ENCODE measurements at regions not wholly inside any gene's neighbourhood (a gene's known extent, or its start where the extent isn't known, plus 50 kb on each side); places are given as distances from the start of the nearest gene placed in this dataset.

DNA sequence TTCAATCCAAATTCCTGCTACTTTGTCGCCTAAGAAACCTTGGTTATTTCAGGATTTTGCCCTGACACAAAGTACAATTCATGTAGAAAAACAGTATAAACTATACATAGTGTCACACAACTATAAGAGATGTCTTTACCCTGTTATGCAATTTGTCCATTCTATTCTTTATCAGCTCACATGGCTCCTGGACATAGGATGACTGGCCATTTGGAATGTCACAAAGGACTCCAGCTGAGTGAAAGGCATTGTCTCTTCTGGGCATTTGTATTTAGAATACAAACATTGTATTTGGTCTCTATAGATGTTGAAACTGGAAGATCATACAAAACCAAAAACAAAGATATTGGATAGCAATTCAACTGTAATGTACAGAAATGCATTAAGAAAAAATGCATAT lies 944.6 kb upstream of the LRRTM1 start:
- TF ChIP-seq, protein P1, sequence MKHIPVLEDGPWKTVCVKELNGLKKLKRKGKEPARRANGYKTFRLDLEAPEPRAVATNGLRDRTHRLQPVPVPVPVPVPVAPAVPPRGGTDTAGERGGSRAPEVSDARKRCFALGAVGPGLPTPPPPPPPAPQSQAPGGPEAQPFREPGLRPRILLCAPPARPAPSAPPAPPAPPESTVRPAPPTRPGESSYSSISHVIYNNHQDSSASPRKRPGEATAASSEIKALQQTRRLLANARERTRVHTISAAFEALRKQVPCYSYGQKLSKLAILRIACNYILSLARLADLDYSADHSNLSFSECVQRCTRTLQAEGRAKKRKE (CRISPR knock-in tag; IDR thresholded peaks at IDR 0.05; ENCODE audit: low read depth): no peak
- no peak for TF ChIP-seq CEBPB (IDR thresholded peaks at IDR 0.05)
- TF ChIP-seq JUN (IDR thresholded peaks at IDR 0.05): no peak
- TF ChIP-seq, protein P2, sequence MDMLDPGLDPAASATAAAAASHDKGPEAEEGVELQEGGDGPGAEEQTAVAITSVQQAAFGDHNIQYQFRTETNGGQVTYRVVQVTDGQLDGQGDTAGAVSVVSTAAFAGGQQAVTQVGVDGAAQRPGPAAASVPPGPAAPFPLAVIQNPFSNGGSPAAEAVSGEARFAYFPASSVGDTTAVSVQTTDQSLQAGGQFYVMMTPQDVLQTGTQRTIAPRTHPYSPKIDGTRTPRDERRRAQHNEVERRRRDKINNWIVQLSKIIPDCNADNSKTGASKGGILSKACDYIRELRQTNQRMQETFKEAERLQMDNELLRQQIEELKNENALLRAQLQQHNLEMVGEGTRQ (IDR thresholded peaks at IDR 0.05): no peak
- no peak for TF ChIP-seq CBX8 (IDR thresholded peaks at IDR 0.05)
- TF ChIP-seq, protein P3, sequence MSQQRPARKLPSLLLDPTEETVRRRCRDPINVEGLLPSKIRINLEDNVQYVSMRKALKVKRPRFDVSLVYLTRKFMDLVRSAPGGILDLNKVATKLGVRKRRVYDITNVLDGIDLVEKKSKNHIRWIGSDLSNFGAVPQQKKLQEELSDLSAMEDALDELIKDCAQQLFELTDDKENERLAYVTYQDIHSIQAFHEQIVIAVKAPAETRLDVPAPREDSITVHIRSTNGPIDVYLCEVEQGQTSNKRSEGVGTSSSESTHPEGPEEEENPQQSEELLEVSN (IDR thresholded peaks at IDR 0.05; ENCODE audit: borderline replicate concordance, low read depth): no peak
- TF ChIP-seq ZC3H11A (IDR thresholded peaks at IDR 0.05): no peak
- no peak for TF ChIP-seq GATA3 (IDR thresholded peaks at IDR 0.05; ENCODE audit: borderline replicate concordance)
- ATAC-seq (no peak), DNase-seq (ENCODE audit: low read depth in 1 of 2, low spot score in 1 of 2) (no peak), FAIRE-seq (no peak)
- Histone ChIP-seq H3K9me3 (peaks cover 12% of the 10 kb centered on the region; the same call in 1 of the 3 replicates), H3K4me3 (no peak overlapping the region), H3K4me1 (no peaks in the 10 kb centered on the region), H3K4me2 (no peak overlapping the region), H3K27ac (no peak overlapping the region)
- ChIA-PET CTCF (no interaction called here), POLR2A (no interaction called here)
- 5% methylated on average over 1 of the region's 1 CpG for WGBS (ENCODE audit: missing lambda C conversion rate)

DNA sequence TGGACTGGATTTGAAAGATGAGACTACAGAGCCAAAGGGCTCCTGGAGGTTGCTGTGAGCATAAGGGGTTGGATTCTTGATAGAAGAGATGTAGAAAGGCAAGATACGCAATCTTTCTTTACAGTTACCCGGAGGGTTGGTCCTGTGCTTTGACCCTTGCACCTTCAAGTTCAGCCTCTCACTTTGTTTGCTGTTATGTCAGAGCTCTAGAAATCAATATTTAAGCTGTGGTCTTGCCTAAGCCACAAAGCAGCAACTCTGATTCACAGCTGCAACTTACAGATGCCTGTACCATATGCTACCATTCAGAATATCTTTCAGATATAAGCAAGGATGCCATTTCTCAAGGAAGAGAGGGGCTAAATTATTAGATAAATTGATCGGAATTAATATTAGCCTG lies 943.1 kb upstream of the LRRTM1 start:
- FAIRE-seq: no peak
- H3K4me1 ChIP-seq: no peaks in the 10 kb centered on the region
- H3K27ac ChIP-seq: no peak overlapping the region
- TF ChIP-seq RCOR1 (IDR thresholded peaks at IDR 0.05; ENCODE audit: low read depth, low read length): no peak
- no peak for TF ChIP-seq MAFK (IDR thresholded peaks at IDR 0.05; ENCODE audit: partially characterized antibody)
- TF ChIP-seq, protein P2 (IDR thresholded peaks at IDR 0.05): no peak
- no peak for TF ChIP-seq NFE2L2 (conservative IDR thresholded peaks at IDR 0.05; ENCODE audit: low read length)
- no peak for TF ChIP-seq CEBPB (IDR thresholded peaks at IDR 0.05)
- TF ChIP-seq RAD21 (conservative IDR thresholded peaks at IDR 0.05 in 1 of 2, IDR thresholded peaks at IDR 0.05 in 1 of 2): no peak
- TF ChIP-seq ZC3H11A (IDR thresholded peaks at IDR 0.05): no peak
- TF ChIP-seq, protein P4, sequence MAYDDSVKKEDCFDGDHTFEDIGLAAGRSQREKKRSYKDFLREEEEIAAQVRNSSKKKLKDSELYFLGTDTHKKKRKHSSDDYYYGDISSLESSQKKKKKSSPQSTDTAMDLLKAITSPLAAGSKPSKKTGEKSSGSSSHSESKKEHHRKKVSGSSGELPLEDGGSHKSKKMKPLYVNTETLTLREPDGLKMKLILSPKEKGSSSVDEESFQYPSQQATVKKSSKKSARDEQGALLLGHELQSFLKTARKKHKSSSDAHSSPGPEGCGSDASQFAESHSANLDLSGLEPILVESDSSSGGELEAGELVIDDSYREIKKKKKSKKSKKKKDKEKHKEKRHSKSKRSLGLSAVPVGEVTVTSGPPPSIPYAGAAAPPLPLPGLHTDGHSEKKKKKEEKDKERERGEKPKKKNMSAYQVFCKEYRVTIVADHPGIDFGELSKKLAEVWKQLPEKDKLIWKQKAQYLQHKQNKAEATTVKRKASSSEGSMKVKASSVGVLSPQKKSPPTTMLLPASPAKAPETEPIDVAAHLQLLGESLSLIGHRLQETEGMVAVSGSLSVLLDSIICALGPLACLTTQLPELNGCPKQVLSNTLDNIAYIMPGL (CRISPR knock-in tag; IDR thresholded peaks at IDR 0.05; ENCODE audit: borderline replicate concordance): no peak
- no peak for TF ChIP-seq ZNF302 (CRISPR knock-in tag; IDR thresholded peaks at IDR 0.05)
- 8% methylated on average over 3 of the region's 3 CpGs for WGBS (ENCODE audit: missing lambda C conversion rate)
- peaks cover 14% of the 10 kb centered on the region; the same call in 1 of the 3 replicates for H3K9me3 ChIP-seq
- DNase-seq (ENCODE audit: low read depth in 1 of 2, low spot score in 1 of 2): no peak
- POLR2A ChIA-PET: no interaction called here
- no peak overlapping the region for H3K4me2 ChIP-seq
- CTCF ChIA-PET: no interaction called here
- ATAC-seq: no peak
- no peak overlapping the region for H3K4me3 ChIP-seq

DNA sequence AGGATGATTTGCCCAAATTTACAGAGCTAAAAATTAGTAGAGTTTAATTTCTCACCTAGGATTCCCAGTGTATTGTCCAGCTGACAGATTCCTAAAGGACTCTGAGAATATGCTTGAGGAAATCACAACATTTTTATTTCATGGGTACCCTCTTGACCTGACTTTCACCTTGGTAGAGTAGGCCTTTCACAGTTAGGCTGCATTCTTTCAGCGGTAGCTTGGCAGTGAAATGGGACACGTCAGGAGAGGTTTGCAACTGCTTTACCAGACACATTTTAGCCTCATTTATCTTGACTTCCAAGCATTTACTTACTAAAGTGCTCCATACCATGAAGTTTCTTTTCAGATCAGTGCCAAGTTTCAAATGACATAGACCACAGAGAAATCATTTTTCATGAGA lies 937.9 kb upstream of the LRRTM1 start:
- Histone ChIP-seq H3K27ac (no peak overlapping the region), H3K4me1 (no peaks in the 10 kb centered on the region), H3K9me3 (peaks cover 14% of the 10 kb centered on the region; the same call in 1 of the 3 replicates), H3K4me2 (no peak overlapping the region), H3K4me3 (no peak overlapping the region)
- CTCF ChIA-PET: no interaction called here
- FAIRE-seq (no peak), DNase-seq (ENCODE audit: low read depth in 1 of 2, low spot score in 1 of 2) (no peak), ATAC-seq (no peak)
- 10% methylated on average over 2 of the region's 2 CpGs for WGBS (ENCODE audit: missing lambda C conversion rate)
- TF ChIP-seq PHF8 (IDR thresholded peaks at IDR 0.05; ENCODE audit: borderline replicate concordance, low read depth): no peak
- no peak for TF ChIP-seq HOXB5 (CRISPR knock-in tag; IDR thresholded peaks at IDR 0.05)
- TF ChIP-seq SMC3 (IDR thresholded peaks at IDR 0.05): no peak
- TF ChIP-seq, protein P4 (CRISPR knock-in tag; IDR thresholded peaks at IDR 0.05; ENCODE audit: borderline replicate concordance): no peak
- TF ChIP-seq, protein P5, sequence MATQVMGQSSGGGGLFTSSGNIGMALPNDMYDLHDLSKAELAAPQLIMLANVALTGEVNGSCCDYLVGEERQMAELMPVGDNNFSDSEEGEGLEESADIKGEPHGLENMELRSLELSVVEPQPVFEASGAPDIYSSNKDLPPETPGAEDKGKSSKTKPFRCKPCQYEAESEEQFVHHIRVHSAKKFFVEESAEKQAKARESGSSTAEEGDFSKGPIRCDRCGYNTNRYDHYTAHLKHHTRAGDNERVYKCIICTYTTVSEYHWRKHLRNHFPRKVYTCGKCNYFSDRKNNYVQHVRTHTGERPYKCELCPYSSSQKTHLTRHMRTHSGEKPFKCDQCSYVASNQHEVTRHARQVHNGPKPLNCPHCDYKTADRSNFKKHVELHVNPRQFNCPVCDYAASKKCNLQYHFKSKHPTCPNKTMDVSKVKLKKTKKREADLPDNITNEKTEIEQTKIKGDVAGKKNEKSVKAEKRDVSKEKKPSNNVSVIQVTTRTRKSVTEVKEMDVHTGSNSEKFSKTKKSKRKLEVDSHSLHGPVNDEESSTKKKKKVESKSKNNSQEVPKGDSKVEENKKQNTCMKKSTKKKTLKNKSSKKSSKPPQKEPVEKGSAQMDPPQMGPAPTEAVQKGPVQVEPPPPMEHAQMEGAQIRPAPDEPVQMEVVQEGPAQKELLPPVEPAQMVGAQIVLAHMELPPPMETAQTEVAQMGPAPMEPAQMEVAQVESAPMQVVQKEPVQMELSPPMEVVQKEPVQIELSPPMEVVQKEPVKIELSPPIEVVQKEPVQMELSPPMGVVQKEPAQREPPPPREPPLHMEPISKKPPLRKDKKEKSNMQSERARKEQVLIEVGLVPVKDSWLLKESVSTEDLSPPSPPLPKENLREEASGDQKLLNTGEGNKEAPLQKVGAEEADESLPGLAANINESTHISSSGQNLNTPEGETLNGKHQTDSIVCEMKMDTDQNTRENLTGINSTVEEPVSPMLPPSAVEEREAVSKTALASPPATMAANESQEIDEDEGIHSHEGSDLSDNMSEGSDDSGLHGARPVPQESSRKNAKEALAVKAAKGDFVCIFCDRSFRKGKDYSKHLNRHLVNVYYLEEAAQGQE (IDR thresholded peaks at IDR 0.05): no peak
- no peak for TF ChIP-seq RFX5 (IDR thresholded peaks at IDR 0.05)
- POLR2A ChIA-PET: no interaction called here
